ENCODE measurements at regions not wholly inside any gene's neighbourhood (a gene's known extent, or its start where the extent isn't known, plus 50 kb on each side); places are given as distances from the start of the nearest gene placed in this dataset.
A peak's percentile ranks its signal among the peaks of the same experiment; 100 is the strongest.

DNA sequence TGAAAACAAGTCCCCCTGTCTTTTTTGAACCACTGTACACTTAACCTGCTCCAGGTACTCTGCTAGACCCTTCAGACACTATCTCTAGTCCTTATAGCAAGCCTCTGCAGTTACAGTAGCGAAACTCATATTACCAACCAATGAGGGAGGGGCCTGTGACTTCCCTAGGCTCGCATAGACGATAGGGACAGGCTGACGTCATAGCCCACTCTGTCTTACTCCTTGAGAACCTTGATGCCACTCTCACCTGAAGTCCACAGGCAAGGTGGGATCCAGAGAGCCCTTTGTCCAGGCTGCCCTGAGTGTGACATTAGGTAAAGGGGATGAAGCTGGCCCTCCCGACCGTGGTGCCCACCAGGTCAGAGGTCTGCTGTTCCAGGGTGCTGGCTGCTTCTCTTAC is 65.3 kb downstream of the ACTBL2 start:
- no peaks in the 10 kb centered on the region for H3K36me3 Mint-ChIP-seq
- no peak overlapping the region for H3K9ac ChIP-seq (ENCODE audit: insufficient read depth, low read length, poor library complexity, severe bottlenecking)
- intact Hi-C loops (cut with micrococcal nuclease), result no loop called here
- no peak for DNase-seq
- H3K36me3 ChIP-seq (replicated peaks in 1 of 2; ENCODE audit: control insufficient read depth in 1 of 2, insufficient read depth in 2 of 2, low read length in 2 of 2), result no peaks in the 10 kb centered on the region
- no peaks in the 10 kb centered on the region for H3K4me1 Mint-ChIP-seq
- peaks cover 0 to 4% (median 0%) of the 10 kb centered on the region in 7 donors for H3K9me3 Mint-ChIP-seq
- H3K27me3 ChIP-seq (ENCODE audit: control insufficient read depth in 2 of 2, insufficient read depth in 2 of 2, low read length in 2 of 2), result no peaks in the 10 kb centered on the region
- H3K4me3 Mint-ChIP-seq, result no peak overlapping the region
- H3K27ac Mint-ChIP-seq, result no peak overlapping the region
- H4K20me1 ChIP-seq (ENCODE audit: insufficient read depth, low read length), result no peaks in the 10 kb centered on the region
- no peaks in the 10 kb centered on the region for H3K79me2 ChIP-seq (ENCODE audit: insufficient read depth, low read length)
- H3K4me1 ChIP-seq (ENCODE audit: control insufficient read depth in 1 of 2, insufficient read depth in 2 of 2, low read length in 2 of 2), result no peaks in the 10 kb centered on the region
- no peak overlapping the region for H3K4me3 ChIP-seq (replicated peaks in 1 of 3; ENCODE audit: low read depth in 2 of 3, low read length in 3 of 3)
- H3K4me2 ChIP-seq (replicated peaks; ENCODE audit: extremely low read depth, low read length, poor library complexity, severe bottlenecking), result no peak overlapping the region
- peaks cover 0 to 2% of the 10 kb centered on the region in 2 donors for H3K9me3 ChIP-seq (replicated peaks in 1 of 2; ENCODE audit: control insufficient read depth in 1 of 2, insufficient read depth in 1 of 2, low read length in 2 of 2)
- no peak overlapping the region for H2AFZ ChIP-seq (ENCODE audit: insufficient read depth, low read depth, low read length, poor library complexity, severe bottlenecking)
- no peak overlapping the region for H3K27ac ChIP-seq (ENCODE audit: low read depth in 1 of 2, low read length in 2 of 2)
- H3K27me3 Mint-ChIP-seq (ENCODE audit: low read depth in 3 of 3), result peaks cover 0 to 2% (median 2%) of the 10 kb centered on the region in 3 donors
- 88% methylated on average over 3 of the region's 6 CpGs for WGBS (ENCODE audit: insufficient coverage)
- TF ChIP-seq, protein P1, sequence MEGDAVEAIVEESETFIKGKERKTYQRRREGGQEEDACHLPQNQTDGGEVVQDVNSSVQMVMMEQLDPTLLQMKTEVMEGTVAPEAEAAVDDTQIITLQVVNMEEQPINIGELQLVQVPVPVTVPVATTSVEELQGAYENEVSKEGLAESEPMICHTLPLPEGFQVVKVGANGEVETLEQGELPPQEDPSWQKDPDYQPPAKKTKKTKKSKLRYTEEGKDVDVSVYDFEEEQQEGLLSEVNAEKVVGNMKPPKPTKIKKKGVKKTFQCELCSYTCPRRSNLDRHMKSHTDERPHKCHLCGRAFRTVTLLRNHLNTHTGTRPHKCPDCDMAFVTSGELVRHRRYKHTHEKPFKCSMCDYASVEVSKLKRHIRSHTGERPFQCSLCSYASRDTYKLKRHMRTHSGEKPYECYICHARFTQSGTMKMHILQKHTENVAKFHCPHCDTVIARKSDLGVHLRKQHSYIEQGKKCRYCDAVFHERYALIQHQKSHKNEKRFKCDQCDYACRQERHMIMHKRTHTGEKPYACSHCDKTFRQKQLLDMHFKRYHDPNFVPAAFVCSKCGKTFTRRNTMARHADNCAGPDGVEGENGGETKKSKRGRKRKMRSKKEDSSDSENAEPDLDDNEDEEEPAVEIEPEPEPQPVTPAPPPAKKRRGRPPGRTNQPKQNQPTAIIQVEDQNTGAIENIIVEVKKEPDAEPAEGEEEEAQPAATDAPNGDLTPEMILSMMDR (IDR thresholded peaks at IDR 0.05), result no peak

DNA sequence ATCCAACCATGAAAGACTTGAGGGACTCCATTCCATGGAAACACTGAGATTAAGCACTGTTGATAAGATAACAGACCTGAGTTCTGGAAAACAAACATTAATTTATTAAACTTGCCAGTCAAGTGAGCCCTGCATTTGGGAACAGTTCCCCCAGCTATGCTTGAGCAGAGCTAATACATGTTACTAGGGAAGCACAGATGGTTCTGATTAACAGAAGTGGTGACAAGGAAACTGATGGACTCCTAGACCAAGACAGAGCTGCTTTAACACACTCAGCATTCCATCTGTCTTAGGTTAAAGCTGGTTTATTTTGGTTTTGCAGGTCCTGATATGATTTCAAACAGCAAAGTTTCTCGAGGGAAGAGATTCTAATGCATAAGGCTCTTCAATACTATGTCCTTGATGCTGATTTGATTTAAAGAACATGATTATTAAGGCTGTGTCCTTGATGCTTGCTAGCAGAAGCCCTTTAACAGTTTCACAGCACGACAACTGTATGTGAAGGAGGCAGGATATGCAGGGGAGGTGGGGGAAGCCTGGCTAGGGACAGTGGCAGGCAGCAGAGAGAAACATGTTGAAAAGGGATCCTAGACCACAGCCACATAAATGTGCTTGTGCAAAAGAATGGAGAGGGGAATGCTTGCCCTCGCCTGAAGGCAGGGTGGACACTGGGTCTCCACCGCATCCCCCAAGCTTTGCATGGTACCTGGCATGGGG is 66.2 kb downstream of the ACTBL2 start:
- Histone ChIP-seq H3K4me1 (ENCODE audit: control insufficient read depth in 1 of 2, insufficient read depth in 2 of 2, low read length in 2 of 2) (no peaks in the 10 kb centered on the region), H3K9ac (ENCODE audit: insufficient read depth, low read length, poor library complexity, severe bottlenecking) (no peak overlapping the region), H2AFZ (ENCODE audit: insufficient read depth, low read depth, low read length, poor library complexity, severe bottlenecking) (no peak overlapping the region), H4K20me1 (ENCODE audit: insufficient read depth, low read length) (no peaks in the 10 kb centered on the region), H3K27ac (ENCODE audit: low read depth in 1 of 2, low read length in 2 of 2) (no peak overlapping the region), H3K27me3 (ENCODE audit: control insufficient read depth in 2 of 2, insufficient read depth in 2 of 2, low read length in 2 of 2) (no peaks in the 10 kb centered on the region), H3K36me3 (replicated peaks in 1 of 2; ENCODE audit: control insufficient read depth in 1 of 2, insufficient read depth in 2 of 2, low read length in 2 of 2) (no peaks in the 10 kb centered on the region), H3K9me3 (replicated peaks in 1 of 2; ENCODE audit: control insufficient read depth in 1 of 2, insufficient read depth in 1 of 2, low read length in 2 of 2) (no peaks in the 10 kb centered on the region), H3K4me3 (replicated peaks in 1 of 3; ENCODE audit: low read depth in 2 of 3, low read length in 3 of 3) (no peak overlapping the region), H3K4me2 (replicated peaks; ENCODE audit: extremely low read depth, low read length, poor library complexity, severe bottlenecking) (no peak overlapping the region), H3K79me2 (ENCODE audit: insufficient read depth, low read length) (no peaks in the 10 kb centered on the region)
- no peaks in the 10 kb centered on the region for H3K4me1 Mint-ChIP-seq
- no peak overlapping the region for H3K4me3 Mint-ChIP-seq
- H3K9me3 Mint-ChIP-seq, result no peaks in the 10 kb centered on the region
- intact Hi-C loops (cut with micrococcal nuclease), result no loop called here
- H3K27me3 Mint-ChIP-seq (ENCODE audit: low read depth in 3 of 3), result peaks cover 0 to 2% (median 0%) of the 10 kb centered on the region in 3 donors
- no peaks in the 10 kb centered on the region for H3K36me3 Mint-ChIP-seq
- no peak for DNase-seq
- peak overlapping the region in 2 of 7 donors; percentile 16 to 46 for H3K27ac Mint-ChIP-seq
- 93% methylated on average over 4 of the region's 4 CpGs for WGBS (ENCODE audit: insufficient coverage)
- TF ChIP-seq, protein P1 (IDR thresholded peaks at IDR 0.05), result no peak
